Left forelimb (tissue), 1 donor: ENCODE measurements at regions not wholly inside any gene's neighbourhood (a gene's known extent, or its start where the extent isn't known, plus 50 kb on each side); places are given as distances from the start of the nearest gene placed in this dataset.
"Not testable (repeated sequence)": the region's sequence is repeated elsewhere in the genome, so short reads cannot be mapped to it uniquely, and the experiment has no call there.

ENCODE experiments used
- DNase-seq: peaks from one replicate; pipeline ENCODE4 v3.0.0-alpha.2; 2018; ENCODE audit warnings: low spot score

DNA sequence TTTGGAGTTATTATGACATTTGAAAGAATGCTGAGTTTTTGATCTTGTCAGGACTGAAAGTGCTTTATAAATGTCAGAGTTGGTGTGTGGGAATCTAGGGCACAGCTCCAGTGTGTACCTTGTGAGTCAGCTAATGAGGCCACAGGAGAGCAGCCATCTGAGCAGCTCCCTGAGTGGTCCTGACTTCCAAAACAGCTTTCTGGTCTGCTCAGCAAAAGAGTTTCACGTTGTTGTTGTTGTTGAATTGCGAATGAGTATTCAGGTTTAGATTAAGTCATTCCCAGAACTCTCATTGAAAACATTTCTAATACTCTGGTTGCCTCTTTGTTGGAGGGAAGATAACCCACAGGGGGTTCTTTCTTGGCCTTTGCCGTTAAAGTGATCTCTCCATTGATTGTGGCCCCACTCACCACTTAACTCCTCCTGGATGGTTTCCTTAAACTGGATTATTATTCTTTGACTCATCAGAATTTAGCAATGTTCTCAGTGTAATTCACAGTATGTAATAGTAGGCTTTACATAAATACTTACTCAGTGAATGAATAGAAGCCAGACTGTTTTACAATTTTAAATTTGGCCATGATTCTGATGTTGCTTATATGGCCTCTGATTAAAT lies 125.1 kb upstream of the SGCD start:
- DNase-seq: no peak

DNA sequence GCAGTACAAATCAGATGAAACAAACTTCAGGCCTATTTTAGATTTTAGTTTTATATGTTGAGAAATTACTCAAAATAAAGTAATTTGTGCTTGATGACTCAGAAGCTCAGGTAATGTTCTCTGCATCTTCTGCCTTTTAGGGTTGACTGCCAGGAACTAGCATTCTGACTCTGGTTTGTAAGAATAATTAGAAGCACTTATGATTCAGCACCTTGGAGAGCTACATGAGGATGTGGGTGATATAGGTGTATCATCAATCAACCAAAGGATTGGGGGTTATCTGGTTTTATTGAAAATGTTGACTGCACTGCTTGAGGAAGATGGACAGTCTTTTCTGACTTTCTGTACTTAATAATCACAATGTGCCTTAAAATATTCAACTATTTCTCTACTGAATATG lies 118.7 kb upstream of the SGCD start:
- DNase-seq: no peak

DNA sequence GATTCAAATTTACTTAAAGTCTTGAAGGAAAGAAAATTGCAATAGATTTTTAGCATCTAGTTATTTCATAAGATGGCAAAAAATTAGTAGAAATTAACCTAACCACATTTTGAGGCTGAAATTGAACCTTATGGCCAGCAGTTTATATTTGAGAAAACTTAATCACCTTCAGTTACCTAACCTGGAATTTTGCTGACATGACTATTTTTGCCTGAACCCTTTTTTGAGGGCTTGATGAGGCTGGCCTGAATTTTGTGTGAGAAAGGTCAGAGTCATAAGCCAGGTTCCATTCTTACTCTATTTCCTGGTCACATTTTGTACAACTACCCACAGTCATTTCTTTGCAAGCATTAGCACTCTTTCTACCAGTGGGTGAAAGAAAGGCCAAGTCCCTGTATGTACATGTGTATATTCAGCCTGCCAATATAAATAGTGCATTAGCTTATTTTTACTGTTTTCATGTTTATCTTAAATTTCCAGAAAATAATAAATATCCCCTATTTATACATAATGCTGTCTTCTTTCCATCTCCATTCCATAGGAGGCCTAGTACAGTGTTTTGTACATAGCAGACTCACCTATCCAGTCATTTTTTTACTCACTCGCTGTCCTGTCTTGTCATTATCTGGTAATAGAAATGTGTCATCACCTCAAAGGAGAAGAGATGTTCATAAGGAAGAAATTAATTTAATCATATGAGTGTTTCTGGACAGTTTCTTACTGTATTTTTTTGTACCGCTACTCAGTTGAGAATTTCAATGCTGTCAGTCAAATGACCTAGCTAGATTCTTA lies 108.4 kb upstream of the SGCD start:
- no peak for DNase-seq

DNA sequence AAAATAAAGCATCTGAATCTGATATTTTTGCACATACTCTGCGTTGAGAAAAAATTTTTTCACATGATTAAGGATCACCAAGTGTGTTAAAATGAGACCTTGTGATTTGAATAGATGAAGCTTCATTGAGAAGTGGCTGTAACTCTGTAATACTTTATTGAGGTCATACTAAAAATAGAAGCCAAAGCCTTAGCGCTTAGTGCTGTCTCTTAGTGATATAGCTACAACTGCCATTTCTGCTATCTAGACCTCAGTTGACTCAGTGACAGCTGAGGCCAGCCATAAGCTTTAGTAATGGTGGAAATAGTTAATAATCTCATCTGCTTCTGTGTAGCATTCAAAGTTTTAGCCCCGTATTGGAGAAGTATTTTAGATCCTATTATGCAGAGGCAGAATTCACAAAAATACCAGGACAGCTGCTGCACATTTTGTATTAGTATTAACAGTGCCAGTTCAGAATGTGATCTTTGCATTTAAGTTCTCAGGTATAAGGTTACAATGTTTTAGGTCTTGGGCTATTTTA lies 107.4 kb upstream of the SGCD start:
- no peak for DNase-seq

DNA sequence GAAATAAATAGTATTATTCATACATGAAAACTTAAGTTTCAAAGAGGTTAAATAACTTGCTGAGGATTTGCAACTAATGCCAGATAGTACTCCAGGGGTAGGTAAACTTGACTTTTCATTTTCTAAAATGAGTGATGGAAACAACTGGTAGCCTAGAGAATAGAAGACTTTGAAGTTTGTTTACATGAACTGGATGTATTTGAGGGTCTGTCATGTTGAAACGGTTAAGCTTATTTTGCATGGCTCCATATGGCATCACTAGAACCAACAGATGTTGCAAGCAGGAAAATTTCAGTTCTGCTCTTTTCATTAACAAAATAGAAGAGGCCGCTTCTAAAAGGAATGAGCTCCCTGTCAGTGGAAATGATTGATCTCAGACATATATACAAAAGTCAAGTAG lies 105.1 kb upstream of the SGCD start:
- DNase-seq: no peak

DNA sequence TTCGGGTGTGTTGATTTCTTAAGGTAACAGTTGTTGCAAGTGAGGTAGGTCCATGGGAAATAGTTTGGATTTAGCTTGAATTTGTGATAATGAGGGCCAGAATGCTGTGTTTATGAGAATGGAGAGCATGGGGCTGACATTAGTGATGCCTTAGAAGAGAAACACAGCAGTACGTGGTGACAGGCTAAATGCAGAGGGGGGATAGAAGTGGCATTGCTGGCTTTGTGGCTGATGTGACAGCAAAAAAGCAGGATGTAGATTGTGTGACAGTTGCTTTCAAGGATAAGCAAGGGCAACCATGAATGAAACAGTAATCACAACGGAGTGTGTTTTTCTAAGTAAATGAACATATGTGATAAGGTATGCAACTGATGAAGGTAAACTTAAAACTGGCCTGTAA lies 103.4 kb upstream of the SGCD start:
- no peak for DNase-seq

DNA sequence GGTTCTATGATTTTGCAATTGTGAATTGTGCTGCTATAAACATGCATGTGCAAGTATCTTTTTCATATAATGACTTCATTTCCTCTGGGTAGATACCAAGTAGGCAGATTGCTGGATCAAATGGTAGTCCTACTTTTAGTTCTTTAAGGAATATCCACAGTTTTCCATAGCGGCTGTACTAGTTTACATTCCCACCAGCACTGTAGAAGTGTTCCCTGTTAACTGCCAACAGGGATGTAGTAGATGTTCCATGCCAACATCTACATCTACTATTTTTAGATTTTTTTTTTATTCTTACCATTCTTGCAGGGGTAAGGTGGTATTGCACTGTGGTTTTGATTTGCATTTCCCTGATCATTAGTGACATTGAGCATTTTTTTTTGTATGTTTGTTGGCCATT lies 100.5 kb upstream of the SGCD start:
- DNase-seq: not testable (repeated sequence)

DNA sequence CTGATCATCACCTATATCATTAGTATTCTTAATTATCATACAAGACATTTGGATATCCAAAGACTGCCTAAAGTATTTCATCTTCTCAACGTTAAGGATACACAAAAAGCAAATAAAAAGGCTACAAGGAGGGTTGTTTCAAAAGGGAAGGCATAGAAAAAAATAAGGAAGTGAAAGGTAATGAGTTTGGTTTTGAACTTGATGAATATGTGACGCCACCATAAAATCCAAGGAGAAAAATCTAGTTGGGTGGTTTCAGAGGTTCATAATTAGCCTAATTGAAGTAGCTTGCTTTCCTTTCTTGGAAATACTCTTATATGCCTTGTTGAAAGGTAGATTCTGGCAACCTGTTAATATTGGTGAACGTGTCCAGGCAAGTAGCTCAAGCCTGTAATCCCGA lies 96.1 kb upstream of the SGCD start:
- no peak for DNase-seq

DNA sequence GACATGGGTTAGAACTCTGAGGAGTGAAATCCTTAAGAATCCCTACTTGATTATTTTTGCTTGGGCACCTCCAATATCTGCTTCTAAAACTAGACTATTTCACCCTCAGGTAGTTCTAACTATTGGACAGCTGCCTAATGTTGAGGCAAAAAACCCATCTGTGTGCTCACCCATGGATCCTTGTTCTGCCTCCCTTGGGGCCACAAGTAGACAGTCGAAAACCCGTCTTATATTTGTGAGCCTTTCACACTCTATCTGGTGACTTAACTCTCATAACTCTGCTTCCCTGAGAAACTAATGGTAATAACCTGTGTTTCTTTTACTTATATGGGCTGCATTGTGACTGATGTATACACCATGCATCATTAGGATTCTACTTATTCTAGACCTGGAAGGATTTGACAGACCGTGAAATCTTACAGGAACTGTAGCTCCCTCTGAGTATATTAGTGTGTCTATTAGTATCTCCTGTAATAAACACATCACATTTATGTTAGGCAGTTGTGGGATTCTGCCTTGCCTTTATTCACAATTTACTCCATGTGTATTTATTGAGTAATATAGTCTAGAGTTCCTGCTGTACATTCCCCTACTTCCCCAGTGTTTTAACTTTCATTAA lies 94.6 kb upstream of the SGCD start:
- no peak for DNase-seq

DNA sequence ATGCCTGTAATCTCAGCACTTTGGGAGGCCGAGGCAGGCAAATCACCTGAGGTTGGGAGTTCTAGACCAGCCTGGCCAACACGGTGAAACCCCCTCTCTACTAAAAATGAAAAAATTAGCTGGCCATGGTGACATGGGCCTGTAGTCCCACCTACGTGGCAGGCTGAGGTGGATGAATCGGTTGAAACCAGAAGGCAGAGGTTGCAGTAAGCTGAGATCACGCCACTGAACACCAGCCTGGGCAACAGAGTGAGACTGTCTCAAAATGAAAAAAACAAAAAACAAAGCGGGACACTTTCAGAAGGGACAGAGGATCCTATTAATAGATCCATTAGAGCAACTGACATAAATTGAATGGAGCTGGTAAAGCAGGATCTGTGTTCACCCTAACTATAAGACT lies 89.6 kb upstream of the SGCD start:
- DNase-seq: no peak

DNA sequence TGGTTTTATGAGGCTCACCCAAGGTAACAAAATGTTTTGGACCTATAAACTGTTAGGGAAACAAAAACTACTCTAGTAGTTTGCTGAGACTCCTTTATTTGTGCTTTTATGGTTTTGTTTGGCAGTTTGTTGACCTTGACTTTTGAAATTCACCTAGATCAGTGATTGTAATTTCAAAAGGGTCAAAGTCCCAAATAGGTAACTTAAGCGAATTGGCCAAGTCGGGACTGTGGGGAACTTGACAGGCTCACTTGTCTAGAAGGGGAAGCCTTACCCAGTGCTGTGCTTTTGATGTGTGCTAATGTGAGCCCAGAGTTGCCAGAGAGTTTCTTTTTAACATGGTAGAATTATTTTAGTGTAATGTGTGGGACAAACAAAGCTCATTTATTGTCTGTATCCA lies 87.2 kb upstream of the SGCD start:
- DNase-seq: no peak

DNA sequence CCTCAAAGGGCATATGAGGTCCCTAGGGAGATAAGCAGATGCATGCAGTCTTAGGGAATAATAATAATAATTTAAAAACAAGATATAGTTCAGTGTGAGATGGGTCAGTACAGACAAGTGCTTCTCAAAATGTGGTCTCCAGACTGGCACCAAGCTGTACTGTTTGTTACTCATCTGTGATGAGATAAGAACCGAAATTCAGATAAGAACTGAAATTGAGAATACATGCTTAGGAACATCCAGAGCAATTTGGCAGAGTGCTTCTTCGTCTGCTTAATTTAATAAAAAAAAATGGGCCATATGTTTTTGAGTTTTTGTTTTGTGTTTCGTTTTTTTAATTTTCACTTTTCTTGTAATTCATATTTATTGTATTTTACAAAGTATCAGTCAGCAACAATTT lies 86.5 kb upstream of the SGCD start:
- no peak for DNase-seq

DNA sequence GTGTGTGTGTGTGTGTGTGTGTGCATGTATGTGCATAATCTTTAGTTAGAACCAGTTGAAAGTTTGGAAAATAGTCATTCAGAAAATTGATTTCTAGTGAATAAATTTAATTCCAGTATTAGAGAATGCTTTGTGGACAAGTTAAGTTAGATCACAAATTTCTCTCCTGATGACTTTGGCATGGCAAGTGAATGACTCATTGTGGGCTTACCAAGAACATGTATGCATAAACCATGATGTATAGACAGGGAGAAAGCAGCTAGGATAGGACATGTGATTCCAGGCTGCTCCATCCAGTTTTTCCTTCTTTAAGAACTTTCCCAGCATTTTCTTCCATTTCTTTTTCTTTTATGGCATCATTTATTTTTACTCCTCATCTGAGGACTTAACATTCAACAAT lies 85.7 kb upstream of the SGCD start:
- no peak for DNase-seq

DNA sequence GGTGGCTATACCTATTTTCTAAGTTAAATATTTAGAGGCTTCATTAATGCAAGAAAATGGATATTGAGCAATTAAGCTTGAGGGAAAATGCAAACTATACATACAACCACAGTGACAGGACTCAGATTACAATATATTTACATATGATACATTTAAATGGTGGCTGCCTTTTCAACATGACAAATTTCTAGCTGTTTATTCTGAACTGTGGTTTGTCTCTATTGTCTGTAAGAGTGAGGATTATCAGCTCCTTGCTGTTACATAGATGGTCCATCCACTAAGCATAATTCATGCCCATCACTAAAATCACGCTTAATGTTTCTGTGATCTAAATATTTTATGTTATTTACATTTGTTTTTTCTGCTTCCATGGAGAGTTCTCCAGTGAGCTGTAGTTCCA lies 81.1 kb upstream of the SGCD start:
- DNase-seq: no peak

DNA sequence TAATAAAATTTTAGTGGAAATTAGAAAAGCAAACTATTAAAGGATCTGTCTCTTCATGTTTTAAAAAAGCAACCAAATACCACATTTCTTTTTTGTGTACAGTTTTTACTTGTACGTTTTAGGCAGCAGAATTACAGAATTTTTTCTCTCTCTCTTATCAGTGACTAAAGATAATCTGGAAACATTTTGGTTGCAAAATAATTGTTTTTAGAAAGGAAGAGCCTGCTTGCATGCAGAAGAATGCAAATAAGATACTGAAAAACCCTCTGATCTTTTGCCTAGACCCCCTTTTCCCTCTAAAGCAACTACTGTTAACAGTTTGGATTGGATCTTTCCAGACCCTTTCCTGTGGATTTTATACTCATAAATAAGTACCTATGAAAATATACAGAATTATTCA lies 75.9 kb upstream of the SGCD start:
- DNase-seq: no peak

DNA sequence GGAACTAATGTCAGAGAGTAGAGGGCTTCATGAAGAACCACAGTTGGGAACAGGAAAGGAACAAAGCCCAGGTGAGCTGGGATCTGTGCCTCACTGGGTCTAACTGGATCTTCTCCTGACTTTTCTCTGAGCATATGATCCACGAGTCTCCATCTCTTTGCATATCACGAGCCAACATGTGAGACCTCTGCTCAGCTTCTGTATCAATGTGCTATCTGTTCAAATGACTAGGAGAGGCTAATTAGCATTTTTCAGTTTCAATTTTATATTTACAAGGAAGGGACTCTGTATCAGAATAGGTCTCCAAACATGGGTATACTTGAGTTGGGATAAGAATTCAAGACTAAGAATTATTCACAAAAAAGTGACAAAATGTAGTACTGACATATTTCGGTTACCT lies 73.8 kb upstream of the SGCD start:
- DNase-seq: no peak

DNA sequence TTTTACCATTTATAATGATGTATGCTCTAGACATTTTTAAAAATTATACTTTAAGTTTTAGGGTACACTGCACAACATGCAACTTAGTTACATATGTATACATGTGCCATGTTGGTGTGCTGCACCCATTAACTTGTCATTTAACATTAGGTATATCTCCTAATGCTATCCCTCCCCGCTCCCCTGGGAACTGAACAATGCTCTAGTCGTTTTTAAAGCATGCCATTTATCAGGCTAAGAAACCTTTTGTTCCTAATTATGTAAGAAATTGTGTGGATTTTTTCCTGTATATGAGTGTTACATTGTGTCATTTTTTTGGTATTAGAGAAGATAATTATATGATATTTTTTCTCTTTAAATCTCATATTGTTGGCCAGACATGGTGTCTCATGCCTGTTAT lies 72.8 kb upstream of the SGCD start:
- no peak for DNase-seq

DNA sequence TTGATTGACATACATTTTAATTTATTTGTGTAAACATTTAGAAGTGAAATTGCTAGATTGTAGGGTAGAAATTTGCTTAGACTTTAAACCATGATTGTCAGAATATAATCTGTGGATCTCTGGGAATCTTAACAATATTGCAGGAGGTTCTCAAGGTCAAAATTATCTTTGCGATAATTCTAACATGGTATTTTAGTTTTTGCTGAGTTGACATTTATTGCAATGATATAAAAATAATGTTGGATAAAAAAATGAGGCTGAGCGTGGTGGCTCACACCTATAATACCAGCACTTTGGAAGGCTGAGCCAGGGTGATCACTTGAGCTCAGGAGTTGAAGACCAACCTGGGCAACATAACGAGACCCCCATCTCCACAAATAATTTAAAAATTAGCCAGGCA lies 70.3 kb upstream of the SGCD start:
- DNase-seq: no peak

DNA sequence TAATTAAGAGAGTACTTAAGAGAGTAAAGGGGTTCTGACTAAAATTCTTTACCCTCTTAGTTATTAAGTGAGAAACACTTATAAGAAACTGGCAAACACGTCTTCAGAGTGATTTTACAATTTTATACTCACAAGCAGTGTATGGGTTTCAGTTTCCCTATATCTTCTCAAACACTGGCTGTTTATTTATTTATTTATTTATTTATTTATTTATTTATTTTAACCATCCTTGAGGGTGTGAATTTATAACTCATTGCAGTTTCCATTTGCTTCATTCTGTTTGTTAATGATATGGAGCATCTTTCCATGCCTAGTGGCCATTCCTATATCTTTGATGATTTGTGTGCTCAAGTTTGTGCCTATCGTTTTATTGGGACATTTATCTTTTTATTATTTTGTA lies 68.0 kb upstream of the SGCD start:
- no peak for DNase-seq

DNA sequence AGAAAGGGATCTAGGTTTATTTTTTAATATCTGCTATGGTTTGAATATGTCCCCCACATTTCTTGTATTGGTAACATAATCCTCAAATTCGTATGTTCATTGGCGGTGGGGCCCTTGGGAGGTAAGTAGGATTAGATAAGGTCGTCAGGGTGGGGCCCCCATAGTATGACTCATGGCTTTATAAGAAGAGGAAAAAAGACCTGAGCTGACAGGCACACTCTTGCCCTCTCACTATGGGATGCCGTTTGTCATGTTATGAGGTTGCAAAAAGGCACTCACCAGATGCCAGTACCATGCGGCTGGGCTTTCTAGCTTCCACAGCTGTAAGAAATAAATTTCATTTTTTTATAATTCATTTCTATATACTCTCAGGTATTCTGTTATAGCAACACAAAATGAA lies 67.3 kb upstream of the SGCD start:
- no peak for DNase-seq

DNA sequence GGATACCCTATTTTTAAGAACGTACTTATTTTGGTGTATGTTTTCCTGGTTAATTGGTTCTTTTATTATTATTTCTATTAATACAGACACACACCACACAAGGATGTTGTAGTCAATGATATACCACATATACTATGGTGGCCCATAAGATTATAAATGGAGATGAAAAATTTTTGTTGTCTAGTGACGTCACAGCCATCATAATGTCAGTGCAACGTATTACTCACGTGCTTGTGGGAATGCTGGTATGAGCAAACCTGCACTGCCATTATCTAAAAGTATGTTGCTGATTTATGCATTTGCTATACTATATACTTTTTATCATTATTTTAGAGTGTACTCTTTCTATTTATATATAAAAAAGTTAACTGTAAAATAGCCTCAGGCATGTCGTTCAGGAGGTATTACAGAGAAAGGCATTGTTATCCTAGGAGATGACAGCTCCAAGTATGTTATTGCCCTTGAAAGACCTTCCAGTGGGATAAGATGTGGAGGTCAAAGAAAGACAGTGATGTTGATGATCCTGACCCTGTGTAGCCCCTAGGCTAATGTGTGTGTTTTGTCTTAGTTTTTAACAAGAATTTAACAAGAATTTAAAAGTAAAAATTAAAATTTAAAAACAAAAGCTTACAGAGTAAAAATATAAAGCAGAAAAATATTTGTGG lies 65.6 kb upstream of the SGCD start:
- DNase-seq: no peak

DNA sequence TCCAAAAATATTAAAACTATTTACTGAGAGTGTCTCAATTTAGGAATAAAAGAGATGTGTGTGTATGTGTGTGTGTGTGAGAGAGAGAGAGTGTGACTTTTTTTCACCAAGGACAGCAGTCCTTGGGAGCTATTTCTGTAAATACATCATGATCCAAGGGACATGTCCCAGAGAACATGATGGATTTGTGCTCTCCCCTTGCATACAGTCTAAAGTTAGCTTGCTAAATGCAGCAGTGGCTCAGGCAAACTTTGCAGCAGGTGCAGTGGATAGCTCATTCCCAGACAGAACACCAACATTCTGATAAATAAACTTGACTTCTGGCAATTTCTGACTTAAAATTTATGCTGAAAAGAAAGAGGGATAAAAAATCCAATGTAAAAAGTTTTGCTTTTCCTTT lies 55.4 kb upstream of the SGCD start:
- DNase-seq: no peak

DNA sequence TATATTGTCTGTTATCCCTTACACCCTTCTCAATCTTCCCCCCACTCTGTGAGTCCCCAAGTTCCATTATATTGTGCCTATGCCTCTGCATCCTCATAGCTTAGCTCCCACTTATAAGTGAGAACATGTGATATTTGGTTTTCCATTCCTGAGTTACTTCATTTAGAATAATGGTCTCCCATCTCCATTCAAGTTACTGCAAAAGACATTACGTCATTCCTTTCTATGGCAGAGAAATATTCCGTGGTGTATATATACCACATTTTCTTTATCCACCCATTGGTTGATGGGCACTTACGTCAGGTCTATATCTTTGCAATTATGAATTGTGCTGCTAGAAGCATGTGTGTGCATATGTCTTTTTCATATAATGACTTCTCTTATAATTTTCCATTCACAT lies 54.8 kb upstream of the SGCD start:
- no peak for DNase-seq
